GM23338 (cell line): ENCODE measurements at regions not wholly inside any gene's neighbourhood (a gene's known extent, or its start where the extent isn't known, plus 50 kb on each side); places are given as distances from the start of the nearest gene placed in this dataset.

ENCODE experiments used
- ATAC-seq: fragments of 200-7000 bp; cut with Tn5 transposase; 3 replicates; pipeline ENCODE4 v1.9.1; 2020
- DNase-seq: peaks from one replicate; pipeline ENCODE4 v3.0.0-alpha.2; 2015; ENCODE audit warnings: low spot score
- H2AFZ ChIP-seq: fragments of 200-600 bp; sonication (generic); 2 replicates; pipeline ENCODE4 v1.8.0; 2016; ENCODE audit warnings: antibody characterized with exemption, mild to moderate bottlenecking, moderate library complexity
- H3F3A ChIP-seq: fragments of 200-600 bp; sonication (generic); replicated peaks from 2 replicates; pipeline ENCODE4 v1.8.0; 2017; ENCODE audit warnings: antibody characterized with exemption, mixed run types, low read depth
- H3K27ac ChIP-seq: fragments of 200-600 bp; sonication (generic); 2 replicates; pipeline ENCODE4 v1.6.1; 2016; ENCODE audit warnings: low read depth
- H3K27me3 ChIP-seq: fragments of 200-600 bp; sonication (generic); 2 replicates; pipeline ENCODE4 v1.8.0; 2016; ENCODE audit warnings: mild to moderate bottlenecking, mixed run types, moderate library complexity; ENCODE audit not compliant: insufficient read depth
- H3K36me3 ChIP-seq: fragments of 200-600 bp; sonication (generic); 2 replicates; pipeline ENCODE4 v1.8.0; 2016; ENCODE audit warnings: mild to moderate bottlenecking; ENCODE audit not compliant: insufficient read depth
- H3K4me1 ChIP-seq: fragments of 200-600 bp; sonication (generic); 2 replicates; pipeline ENCODE4 v1.8.0; 2016; ENCODE audit warnings: mild to moderate bottlenecking, moderate library complexity; ENCODE audit not compliant: insufficient read depth
- H3K4me2 ChIP-seq: fragments of 200-600 bp; sonication (generic); 2 replicates; pipeline ENCODE4 v1.7.1; 2017; ENCODE audit warnings: mixed run types
- H3K4me3 ChIP-seq: fragments of 200-600 bp; sonication (generic); 2 replicates; pipeline ENCODE4 v1.6.1; 2016; ENCODE audit warnings: mixed run types
- H3K79me2 ChIP-seq: fragments of 200-600 bp; sonication (generic); replicated peaks from 2 replicates; pipeline ENCODE4 v1.8.0; 2017; ENCODE audit warnings: mild to moderate bottlenecking; ENCODE audit not compliant: insufficient read depth
- H3K9me2 ChIP-seq: fragments of 200-600 bp; sonication (generic); 2 replicates; pipeline ENCODE4 v1.8.0; 2017; ENCODE audit not compliant: insufficient read depth
- H4K20me1 ChIP-seq: fragments of 200-600 bp; sonication (generic); replicated peaks from 2 replicates; pipeline ENCODE4 v1.8.0; 2017; ENCODE audit warnings: mild to moderate bottlenecking; ENCODE audit not compliant: insufficient read depth
- H3K27ac Mint-ChIP-seq: 2 replicates; pipeline ENCODE4 v1.8.0; 2020; ENCODE audit warnings: inconsistent platforms, mild to moderate bottlenecking, moderate library complexity, mixed read lengths
- H3K27me3 Mint-ChIP-seq: 3 replicates; pipeline ENCODE4 v1.8.0; 2022; ENCODE audit warnings: low read depth, mild to moderate bottlenecking, moderate library complexity, mixed read lengths, inconsistent platforms; ENCODE audit not compliant: insufficient read depth, poor library complexity
- H3K36me3 Mint-ChIP-seq: 3 replicates; pipeline ENCODE4 v1.8.0; 2021; ENCODE audit warnings: low read depth, mild to moderate bottlenecking, inconsistent platforms, moderate library complexity, mixed read lengths
- H3K4me1 Mint-ChIP-seq: 3 replicates; pipeline ENCODE4 v1.8.0; 2020; ENCODE audit warnings: mild to moderate bottlenecking, inconsistent platforms, mixed read lengths
- H3K4me3 Mint-ChIP-seq: 3 replicates; pipeline ENCODE4 v1.8.0; 2021; ENCODE audit warnings: moderate library complexity, mild to moderate bottlenecking, inconsistent platforms, mixed read lengths
- H3K9me3 Mint-ChIP-seq: 3 replicates; pipeline ENCODE4 v1.8.0; 2020; ENCODE audit warnings: moderate library complexity, mild to moderate bottlenecking, inconsistent platforms, mixed read lengths
- CREB1 ChIP-seq: fragments of 250-450 bp; sonication (Bioruptor Pico); IDR thresholded peaks from 2 replicates; pipeline ENCODE4 v1.5.0; 2020; ENCODE audit warnings: low read depth, mild to moderate bottlenecking, moderate library complexity
- EZH2 ChIP-seq: fragments of 200-600 bp; sonication (generic); IDR thresholded peaks from one replicate; pipeline ENCODE4 v1.8.0; 2017; ENCODE audit warnings: antibody characterized with exemption, mild to moderate bottlenecking, low read depth; ENCODE audit not compliant: unreplicated experiment
- NANOG ChIP-seq: IDR thresholded peaks from 2 replicates; pipeline ENCODE4 v1.6.1; 2016; ENCODE audit warnings: antibody characterized with exemption, borderline replicate concordance
- STAT1 ChIP-seq: IDR thresholded peaks from one replicate; pipeline ENCODE4 v1.6.1; 2016; ENCODE audit warnings: antibody characterized with exemption; ENCODE audit not compliant: unreplicated experiment
- TF ChIP-seq, protein P1 (sequence below): IDR thresholded peaks from 2 replicates; pipeline ENCODE4 v1.6.1; 2016; ENCODE audit warnings: antibody characterized with exemption
- TF ChIP-seq, protein P2 (sequence below): IDR thresholded peaks from one replicate; pipeline ENCODE4 v1.6.1; 2018; ENCODE audit warnings: antibody characterized with exemption; ENCODE audit not compliant: unreplicated experiment

DNA sequence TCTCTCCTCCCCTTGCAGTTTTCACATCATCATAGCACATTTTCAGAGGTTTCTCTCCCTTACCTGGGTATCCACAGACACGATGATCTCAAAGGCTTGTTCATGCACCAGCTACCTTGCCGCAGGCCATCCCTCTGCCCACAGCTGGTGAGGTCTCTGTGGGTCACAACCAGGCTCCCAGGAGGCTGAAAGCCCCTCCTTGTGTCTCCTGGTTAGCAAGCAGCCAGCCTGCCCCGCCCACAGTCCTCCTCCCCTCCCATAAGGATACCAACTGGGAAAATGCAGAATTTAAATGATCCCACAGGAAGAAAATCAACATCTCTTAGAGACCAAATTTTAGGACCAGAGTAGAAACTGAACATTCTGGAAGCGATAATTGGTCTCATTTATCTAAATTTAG, 213.5 kb upstream of the PPP2R3A start:
- no peaks in the 10 kb centered on the region for H3K9me3 Mint-ChIP-seq
- TF ChIP-seq EZH2 (no peak), CREB1 (CRISPR knock-in tag) (no peak), STAT1 (no peak), NANOG (no peak)
- TF ChIP-seq, protein P1, sequence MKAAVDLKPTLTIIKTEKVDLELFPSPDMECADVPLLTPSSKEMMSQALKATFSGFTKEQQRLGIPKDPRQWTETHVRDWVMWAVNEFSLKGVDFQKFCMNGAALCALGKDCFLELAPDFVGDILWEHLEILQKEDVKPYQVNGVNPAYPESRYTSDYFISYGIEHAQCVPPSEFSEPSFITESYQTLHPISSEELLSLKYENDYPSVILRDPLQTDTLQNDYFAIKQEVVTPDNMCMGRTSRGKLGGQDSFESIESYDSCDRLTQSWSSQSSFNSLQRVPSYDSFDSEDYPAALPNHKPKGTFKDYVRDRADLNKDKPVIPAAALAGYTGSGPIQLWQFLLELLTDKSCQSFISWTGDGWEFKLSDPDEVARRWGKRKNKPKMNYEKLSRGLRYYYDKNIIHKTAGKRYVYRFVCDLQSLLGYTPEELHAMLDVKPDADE = no peak
- TF ChIP-seq, protein P2, sequence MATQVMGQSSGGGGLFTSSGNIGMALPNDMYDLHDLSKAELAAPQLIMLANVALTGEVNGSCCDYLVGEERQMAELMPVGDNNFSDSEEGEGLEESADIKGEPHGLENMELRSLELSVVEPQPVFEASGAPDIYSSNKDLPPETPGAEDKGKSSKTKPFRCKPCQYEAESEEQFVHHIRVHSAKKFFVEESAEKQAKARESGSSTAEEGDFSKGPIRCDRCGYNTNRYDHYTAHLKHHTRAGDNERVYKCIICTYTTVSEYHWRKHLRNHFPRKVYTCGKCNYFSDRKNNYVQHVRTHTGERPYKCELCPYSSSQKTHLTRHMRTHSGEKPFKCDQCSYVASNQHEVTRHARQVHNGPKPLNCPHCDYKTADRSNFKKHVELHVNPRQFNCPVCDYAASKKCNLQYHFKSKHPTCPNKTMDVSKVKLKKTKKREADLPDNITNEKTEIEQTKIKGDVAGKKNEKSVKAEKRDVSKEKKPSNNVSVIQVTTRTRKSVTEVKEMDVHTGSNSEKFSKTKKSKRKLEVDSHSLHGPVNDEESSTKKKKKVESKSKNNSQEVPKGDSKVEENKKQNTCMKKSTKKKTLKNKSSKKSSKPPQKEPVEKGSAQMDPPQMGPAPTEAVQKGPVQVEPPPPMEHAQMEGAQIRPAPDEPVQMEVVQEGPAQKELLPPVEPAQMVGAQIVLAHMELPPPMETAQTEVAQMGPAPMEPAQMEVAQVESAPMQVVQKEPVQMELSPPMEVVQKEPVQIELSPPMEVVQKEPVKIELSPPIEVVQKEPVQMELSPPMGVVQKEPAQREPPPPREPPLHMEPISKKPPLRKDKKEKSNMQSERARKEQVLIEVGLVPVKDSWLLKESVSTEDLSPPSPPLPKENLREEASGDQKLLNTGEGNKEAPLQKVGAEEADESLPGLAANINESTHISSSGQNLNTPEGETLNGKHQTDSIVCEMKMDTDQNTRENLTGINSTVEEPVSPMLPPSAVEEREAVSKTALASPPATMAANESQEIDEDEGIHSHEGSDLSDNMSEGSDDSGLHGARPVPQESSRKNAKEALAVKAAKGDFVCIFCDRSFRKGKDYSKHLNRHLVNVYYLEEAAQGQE = no peak
- H3F3A ChIP-seq = no peaks in the 10 kb centered on the region
- H3K36me3 ChIP-seq = no peaks in the 10 kb centered on the region
- H3K4me3 ChIP-seq = no peak overlapping the region
- no peaks in the 10 kb centered on the region for H3K27me3 Mint-ChIP-seq
- H3K36me3 Mint-ChIP-seq = no peaks in the 10 kb centered on the region
- H3K79me2 ChIP-seq = no peaks in the 10 kb centered on the region
- H3K27ac Mint-ChIP-seq = no peak overlapping the region
- no peaks in the 10 kb centered on the region for H3K9me2 ChIP-seq
- no peak overlapping the region for H2AFZ ChIP-seq
- H3K27ac ChIP-seq = no peak overlapping the region
- peaks cover 15% of the 10 kb centered on the region for H3K4me1 Mint-ChIP-seq
- no peak overlapping the region for H3K4me3 Mint-ChIP-seq
- no peak for DNase-seq
- no peaks in the 10 kb centered on the region for H3K27me3 ChIP-seq
- no peak overlapping the region for H3K4me2 ChIP-seq
- peaks cover 4% of the 10 kb centered on the region; the same call in 1 of the 2 replicates for H3K4me1 ChIP-seq
- no peak; the same call in 2 of the 3 replicates for ATAC-seq
- H4K20me1 ChIP-seq = no peaks in the 10 kb centered on the region

DNA sequence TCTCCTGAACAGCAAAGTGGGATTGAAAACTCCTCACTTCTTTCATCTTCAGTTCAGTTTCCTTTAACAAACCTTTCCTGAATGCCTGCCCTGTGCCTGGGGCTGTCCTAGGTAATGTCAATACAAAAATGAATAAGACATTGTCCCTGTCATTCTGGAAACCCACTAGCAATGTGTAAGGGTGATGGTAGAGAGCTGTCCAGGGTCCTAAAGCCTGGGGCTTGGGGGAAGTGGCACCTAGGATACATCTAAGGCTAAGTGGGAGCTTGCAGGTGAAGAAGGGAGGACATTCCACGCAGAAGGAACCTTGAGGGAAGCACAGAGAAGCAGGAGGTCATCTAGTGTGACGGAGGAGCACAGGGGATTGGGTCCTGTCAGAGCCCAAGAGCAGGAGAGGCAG, 212.7 kb upstream of the PPP2R3A start:
- no peak overlapping the region for H3K4me3 ChIP-seq
- no peaks in the 10 kb centered on the region for H4K20me1 ChIP-seq
- no peak overlapping the region for H3K4me3 Mint-ChIP-seq
- H3K27me3 ChIP-seq = no peaks in the 10 kb centered on the region
- no peak overlapping the region for H2AFZ ChIP-seq
- H3K27ac ChIP-seq = no peak overlapping the region
- peaks cover 4% of the 10 kb centered on the region; the same call in 1 of the 2 replicates for H3K4me1 ChIP-seq
- no peaks in the 10 kb centered on the region for H3F3A ChIP-seq
- no peaks in the 10 kb centered on the region for H3K36me3 ChIP-seq
- H3K36me3 Mint-ChIP-seq = no peaks in the 10 kb centered on the region
- ATAC-seq = peak; percentile 76
- peak; percentile 40 for DNase-seq
- no peak overlapping the region for H3K27ac Mint-ChIP-seq
- H3K4me1 Mint-ChIP-seq = peaks cover 15% of the 10 kb centered on the region
- H3K4me2 ChIP-seq = no peak overlapping the region
- peaks cover 4% of the 10 kb centered on the region for H3K27me3 Mint-ChIP-seq
- TF ChIP-seq NANOG = no peak
- TF ChIP-seq, protein P2 = peak; percentile 82
- H3K9me2 ChIP-seq = no peaks in the 10 kb centered on the region
- H3K79me2 ChIP-seq = no peaks in the 10 kb centered on the region
- H3K9me3 Mint-ChIP-seq = no peaks in the 10 kb centered on the region
